Muscle layer of duodenum (tissue), 2 donors: ENCODE measurements at regions not wholly inside any gene's neighbourhood (a gene's known extent, or its start where the extent isn't known, plus 50 kb on each side); places are given as distances from the start of the nearest gene placed in this dataset.

Source experiments
- H3K27ac ChIP-seq: one replicate; pipeline ENCODE4 v1.7.0; 2013; ENCODE audit warnings: mild to moderate bottlenecking, low read length
- H3K27me3 ChIP-seq: one replicate; pipeline ENCODE4 v1.7.0; 2013; ENCODE audit warnings: low read depth, mild to moderate bottlenecking, control low read depth, low read length
- H3K36me3 ChIP-seq, 2 donors: one replicate each; pipeline ENCODE4 v1.7.0; 2013; ENCODE audit warnings: low read length in 2 of 2, control low read depth in 1 of 2, mild to moderate bottlenecking in 1 of 2; ENCODE audit not compliant: insufficient read depth in 2 of 2, control insufficient read depth in 1 of 2
- H3K4me1 ChIP-seq, 2 donors: one replicate each; pipeline ENCODE4 v1.7.0; 2013; ENCODE audit warnings: low read length in 2 of 2, mild to moderate bottlenecking in 2 of 2, control low read depth in 1 of 2, moderate library complexity in 1 of 2; ENCODE audit not compliant: insufficient read depth in 2 of 2, control insufficient read depth in 1 of 2
- H3K4me3 ChIP-seq, 2 donors: one replicate each; pipeline ENCODE4 v1.7.0; 2013; ENCODE audit warnings: low read length in 2 of 2, low read depth in 1 of 2, mild to moderate bottlenecking in 1 of 2
- H3K9me3 ChIP-seq, 2 donors: one replicate each; pipeline ENCODE4 v1.7.0; 2013; ENCODE audit warnings: low read length in 2 of 2, control low read depth in 1 of 2, mild to moderate bottlenecking in 1 of 2; ENCODE audit not compliant: control insufficient read depth in 1 of 2
- donor health status: healthy.

GRCh38 chr10:93236393-93237040 lies 162.8 kb downstream of the CYP26A1 start:
- no peaks in the 10 kb centered on the region for H3K4me1 ChIP-seq
- H3K4me3 ChIP-seq: no peak overlapping the region
- no peaks in the 10 kb centered on the region for H3K36me3 ChIP-seq
- no peaks in the 10 kb centered on the region for H3K27me3 ChIP-seq
- no peak overlapping the region for H3K27ac ChIP-seq
- no peaks in the 10 kb centered on the region for H3K9me3 ChIP-seq

- H3K4me3 ChIP-seq: no peak overlapping the region
- H3K9me3 ChIP-seq: no peaks in the 10 kb centered on the region
- H3K27ac ChIP-seq: no peak overlapping the region
- no peaks in the 10 kb centered on the region for H3K4me1 ChIP-seq
- H3K27me3 ChIP-seq: no peaks in the 10 kb centered on the region
- no peaks in the 10 kb centered on the region for H3K36me3 ChIP-seq
Measured at GRCh38 chr10:93245147-93245546, 171.5 kb downstream of the CYP26A1 start.

GRCh38 chr10:93245779-93246178 lies 172.1 kb downstream of the CYP26A1 start:
- Histone ChIP-seq H3K4me1 (no peaks in the 10 kb centered on the region), H3K9me3 (no peaks in the 10 kb centered on the region), H3K27ac (no peak overlapping the region), H3K4me3 (no peak overlapping the region), H3K36me3 (no peaks in the 10 kb centered on the region), H3K27me3 (no peaks in the 10 kb centered on the region)

- Histone ChIP-seq H3K36me3 (no peaks in the 10 kb centered on the region), H3K27ac (no peak overlapping the region)
Measured at GRCh38 chr10:93248583-93249227, 175.0 kb downstream of the CYP26A1 start.

GRCh38 chr10:93250010-93250409 lies 176.3 kb downstream of the CYP26A1 start:
- no peak overlapping the region for H3K4me3 ChIP-seq
- H3K36me3 ChIP-seq: no peaks in the 10 kb centered on the region
- H3K27ac ChIP-seq: no peak overlapping the region
- H3K4me1 ChIP-seq: no peaks in the 10 kb centered on the region
- H3K9me3 ChIP-seq: no peaks in the 10 kb centered on the region
- no peaks in the 10 kb centered on the region for H3K27me3 ChIP-seq

More at GRCh38 chr10:93248583-93249227, 175.0 kb downstream of the CYP26A1 start:
- Histone ChIP-seq H3K9me3 (no peaks in the 10 kb centered on the region), H3K4me1 (no peaks in the 10 kb centered on the region), H3K4me3 (no peak overlapping the region), H3K27me3 (no peaks in the 10 kb centered on the region)

GRCh38 chr10:93254180-93254853 lies 180.6 kb downstream of the CYP26A1 start:
- Histone ChIP-seq H3K9me3 (no peaks in the 10 kb centered on the region), H3K27me3 (no peaks in the 10 kb centered on the region), H3K4me3 (no peak overlapping the region), H3K4me1 (no peaks in the 10 kb centered on the region), H3K27ac (no peak overlapping the region), H3K36me3 (no peaks in the 10 kb centered on the region)

- Histone ChIP-seq H3K27ac (no peak overlapping the region), H3K9me3 (no peaks in the 10 kb centered on the region), H3K27me3 (no peaks in the 10 kb centered on the region), H3K4me1 (no peaks in the 10 kb centered on the region), H3K36me3 (no peaks in the 10 kb centered on the region), H3K4me3 (no peak overlapping the region)
Measured at GRCh38 chr10:93255546-93255945, 181.9 kb downstream of the CYP26A1 start.
